ENCODE measurements at regions not wholly inside any gene's neighbourhood (a gene's known extent, or its start where the extent isn't known, plus 50 kb on each side); places are given as distances from the start of the nearest gene placed in this dataset.

DNA sequence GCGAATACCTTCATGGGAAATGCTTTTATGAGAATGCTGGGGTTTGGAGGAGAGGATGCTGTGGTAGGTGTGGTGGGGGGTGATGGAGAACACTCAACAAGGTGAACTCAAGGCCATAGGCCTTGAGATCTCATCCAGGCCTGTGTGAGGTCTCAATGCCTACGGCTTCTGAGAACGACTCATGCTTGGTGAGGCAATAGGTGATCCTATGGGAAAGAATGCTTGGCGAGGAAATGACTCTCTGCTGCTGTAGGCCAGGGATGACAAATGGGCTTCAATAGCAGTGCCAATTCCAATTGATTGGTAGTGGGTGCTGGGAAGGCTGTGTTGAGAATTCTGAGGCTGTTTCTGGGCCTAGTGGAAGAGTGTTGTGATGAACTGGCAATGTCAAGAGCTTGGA, 280.2 kb upstream of the CLINT1 start:
- no peak for DNase-seq (ENCODE audit: extremely low read depth, low read depth, low spot score)

DNA sequence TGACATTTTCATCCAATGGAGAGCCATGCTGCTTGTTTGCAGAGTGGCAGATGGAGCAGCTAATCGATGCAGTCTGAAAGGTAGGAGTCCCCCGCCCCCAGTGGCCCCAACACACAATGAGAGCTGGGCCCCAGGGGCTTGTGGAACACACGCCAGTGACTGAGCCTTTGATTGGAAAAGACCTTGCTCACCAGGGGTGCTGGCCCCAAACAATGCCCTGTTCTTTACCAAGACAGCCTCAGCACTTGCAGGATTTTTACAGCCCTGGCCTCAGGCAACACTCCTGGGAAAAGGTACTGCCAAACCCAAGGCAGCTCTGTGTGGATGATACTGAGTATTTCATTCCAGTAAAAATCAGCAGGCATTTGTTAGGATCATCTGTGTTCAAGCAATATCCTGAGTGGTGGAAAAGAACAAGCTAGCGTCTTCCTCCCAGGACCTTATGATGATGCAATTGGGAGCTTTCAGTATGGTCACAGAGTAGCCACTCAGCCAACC, 276.8 kb upstream of the CLINT1 start:
- no peak for DNase-seq (ENCODE audit: extremely low read depth, low read depth, low spot score)

DNA sequence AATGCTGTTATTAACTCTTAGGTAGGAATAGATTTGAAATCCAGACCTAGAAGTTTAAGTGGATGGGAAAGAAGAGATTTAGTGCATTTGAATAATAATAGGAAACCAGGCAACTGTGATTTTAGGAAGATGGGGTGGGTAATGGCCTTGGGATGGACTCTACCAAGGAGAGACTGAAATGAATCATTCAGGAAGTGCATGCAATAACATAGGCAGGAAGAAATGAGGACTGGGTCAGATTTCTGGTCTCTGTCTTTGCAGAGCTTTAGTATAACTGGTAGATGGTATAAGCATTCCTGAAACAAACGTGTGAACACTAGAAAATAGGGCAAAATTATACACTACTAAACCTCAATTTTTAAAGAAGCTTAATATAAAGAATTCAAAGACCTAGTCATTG, 274.4 kb upstream of the CLINT1 start:
- no peak for DNase-seq (ENCODE audit: extremely low read depth, low read depth, low spot score)

DNA sequence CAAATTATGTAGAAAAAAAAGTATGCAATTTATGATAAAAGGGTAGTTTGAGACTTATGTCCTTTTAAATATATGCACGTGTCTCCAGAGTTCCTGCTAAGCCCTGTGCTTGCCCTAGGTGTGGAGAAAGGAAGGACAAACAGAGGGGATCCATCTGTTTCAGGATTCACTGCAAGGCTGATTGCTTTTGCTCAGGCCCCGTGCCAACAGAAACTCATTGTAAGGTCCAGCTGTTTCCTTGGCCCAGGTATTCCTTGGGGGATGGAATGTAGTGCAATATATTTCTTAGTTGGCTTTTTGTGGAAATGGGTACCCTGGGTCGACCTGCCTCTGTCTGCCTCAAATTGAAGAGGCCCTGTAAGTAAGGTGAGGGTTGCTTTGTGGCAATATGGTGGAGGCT, 268.6 kb upstream of the CLINT1 start:
- no peak for DNase-seq (ENCODE audit: extremely low read depth, low read depth, low spot score)

DNA sequence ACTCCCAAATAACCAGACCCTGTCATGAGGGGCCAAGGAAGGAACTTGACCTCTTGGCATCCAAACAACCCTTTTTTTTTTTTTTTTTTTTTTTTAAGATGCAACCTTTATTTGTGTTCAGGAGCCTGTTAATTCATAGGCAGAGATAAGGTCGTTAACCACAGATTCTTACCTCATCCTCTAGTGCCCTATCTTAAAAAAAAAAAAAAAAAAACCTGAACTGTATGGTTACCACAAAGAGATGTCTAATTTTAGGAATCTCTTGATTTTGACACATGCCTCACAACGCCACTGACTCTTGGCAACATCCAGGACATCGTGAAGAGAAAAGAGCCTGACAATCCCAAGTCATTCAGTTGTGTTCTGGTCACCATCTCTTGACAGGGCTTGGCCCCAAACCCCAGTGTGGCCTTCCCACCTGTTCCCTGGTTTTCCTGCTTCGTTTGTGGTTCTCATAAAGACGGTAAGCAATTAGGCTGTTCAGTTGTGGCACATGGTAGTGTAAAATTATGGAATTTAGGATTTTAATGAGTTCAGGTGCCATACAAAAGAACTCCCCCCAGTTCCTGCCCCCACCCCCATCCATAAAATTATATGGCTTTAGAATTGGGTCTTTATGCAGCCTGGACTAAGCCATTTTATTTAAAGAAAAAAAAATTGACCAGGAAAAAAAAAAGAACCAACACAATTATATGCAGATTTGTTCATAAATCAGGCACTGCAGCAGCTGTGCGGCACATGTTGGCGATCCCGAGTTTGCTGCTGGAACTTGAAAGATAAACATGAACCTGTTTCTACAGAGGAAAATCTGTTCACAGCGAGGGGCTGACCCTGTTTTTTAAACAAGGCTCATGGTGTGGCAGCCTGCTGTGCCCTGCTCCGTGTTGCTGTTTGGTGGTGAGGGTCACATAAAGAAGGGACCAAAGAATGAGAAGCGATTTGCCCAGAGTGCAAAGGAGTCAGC, 267.8 kb upstream of the CLINT1 start:
- no peak for DNase-seq (ENCODE audit: extremely low read depth, low read depth, low spot score)

- no peak for DNase-seq (ENCODE audit: extremely low read depth, low read depth, low spot score)
Measured at GRCh38 chr5:158124606-158125316, 265.8 kb upstream of the CLINT1 start.

DNA sequence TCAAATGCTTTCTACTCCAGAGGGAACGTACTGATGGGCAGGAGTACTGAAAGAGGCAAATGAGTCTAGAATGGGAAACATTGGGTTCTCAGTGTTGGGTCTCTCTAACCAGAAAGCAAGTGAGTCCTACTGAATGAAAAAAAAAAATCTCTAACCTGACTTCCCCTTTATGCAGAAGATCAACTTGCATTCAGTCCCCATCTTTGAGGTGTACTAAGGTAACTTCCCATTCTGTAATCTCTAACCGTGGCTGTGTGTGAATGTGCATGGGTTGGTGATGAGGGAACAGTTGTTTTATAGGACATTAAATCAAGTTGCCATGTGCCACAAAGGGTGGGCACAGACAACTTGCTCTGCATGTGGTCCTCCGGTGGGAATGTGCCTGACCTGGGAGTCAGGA, 264.6 kb upstream of the CLINT1 start:
- DNase-seq (ENCODE audit: extremely low read depth, low read depth, low spot score), result no peak

- DNase-seq (ENCODE audit: extremely low read depth, low read depth, low spot score), result no peak
Measured at GRCh38 chr5:158121678-158122077, 262.7 kb upstream of the CLINT1 start.

DNA sequence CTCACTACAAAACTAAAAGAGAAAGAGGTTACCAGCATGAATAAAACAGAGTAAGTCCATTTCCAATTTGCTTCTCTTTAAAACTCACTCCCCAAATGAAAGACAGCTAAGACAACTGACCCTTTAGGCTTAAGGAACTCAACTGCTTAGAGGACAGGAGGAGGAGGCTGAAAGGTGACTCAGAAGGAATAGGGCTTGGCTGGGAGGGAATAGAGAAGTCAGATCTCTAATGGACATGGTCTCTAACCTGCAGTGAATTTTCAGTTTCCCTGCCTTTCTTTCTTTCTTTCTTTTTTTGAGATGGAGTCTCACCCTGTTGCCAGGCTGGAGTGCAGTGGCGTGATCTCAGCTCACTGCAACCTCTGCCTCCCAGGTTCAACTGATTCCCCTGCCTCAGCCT, 261.8 kb upstream of the CLINT1 start:
- DNase-seq (ENCODE audit: extremely low read depth, low read depth, low spot score), result no peak

DNA sequence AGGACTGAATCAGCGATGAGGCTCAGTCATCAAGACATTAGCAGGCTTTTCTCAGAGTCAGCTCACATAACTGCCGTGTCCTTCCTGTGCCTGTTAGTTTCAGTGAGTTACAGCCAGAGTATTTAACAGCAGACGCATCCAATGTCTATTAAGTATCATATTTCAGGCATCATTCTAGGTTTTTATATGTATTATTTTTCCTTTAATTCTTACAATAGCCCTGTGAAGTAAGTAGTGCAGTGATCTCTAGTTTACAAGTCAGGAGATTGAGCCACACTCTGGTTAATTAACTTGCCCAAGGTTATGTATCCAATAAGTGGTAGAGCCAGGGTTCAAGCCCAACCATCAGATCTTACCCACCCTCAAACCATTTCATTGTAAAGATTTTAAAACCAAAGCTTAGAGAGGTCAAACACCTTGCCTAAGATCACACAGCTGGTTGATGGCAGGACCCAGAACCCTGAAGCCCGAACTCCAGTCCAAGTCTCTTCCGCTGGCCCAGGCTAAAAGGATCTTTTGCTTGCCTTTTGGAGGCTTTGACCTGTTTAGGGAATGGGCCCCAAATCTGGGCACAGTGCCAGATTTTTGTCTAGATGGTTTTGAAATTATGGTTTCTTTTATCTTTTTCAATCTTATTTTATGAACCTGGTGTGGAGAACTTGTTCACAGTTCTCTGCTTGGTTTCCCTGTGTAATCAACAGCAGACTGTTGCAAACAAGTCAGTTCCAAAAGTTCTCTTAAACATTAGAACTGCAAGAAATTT, 261.2 kb upstream of the CLINT1 start:
- DNase-seq (ENCODE audit: extremely low read depth, low read depth, low spot score), result no peak

GRCh38 chr5:158117467-158118160, 258.7 kb upstream of the CLINT1 start:
- no peak for DNase-seq (ENCODE audit: extremely low read depth, low read depth, low spot score)

- DNase-seq (ENCODE audit: extremely low read depth, low read depth, low spot score), result no peak
Measured at GRCh38 chr5:158116965-158117364, 258.0 kb upstream of the CLINT1 start.

GRCh38 chr5:158115468-158115867, 256.5 kb upstream of the CLINT1 start:
- DNase-seq (ENCODE audit: extremely low read depth, low read depth, low spot score), result no peak

DNA sequence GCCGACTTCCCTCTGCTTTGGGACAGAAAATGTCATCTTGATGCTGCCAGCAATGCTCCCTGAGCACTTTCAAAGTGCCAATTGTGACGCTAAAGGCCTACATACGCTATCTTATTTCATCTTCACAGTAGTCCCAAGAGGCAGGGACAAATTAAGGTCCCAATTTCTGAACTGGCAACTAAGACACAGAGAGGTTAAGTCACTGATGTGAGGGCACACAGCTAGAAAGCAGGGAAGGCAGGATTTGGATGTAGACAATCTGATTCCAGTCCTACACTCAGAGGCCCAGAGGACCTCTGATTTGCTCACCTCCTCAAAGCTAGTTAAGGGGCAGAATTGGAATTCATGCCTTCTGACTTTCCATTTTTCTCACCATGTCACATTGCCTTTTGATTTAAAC, 249.2 kb upstream of the CLINT1 start:
- no peak for DNase-seq (ENCODE audit: extremely low read depth, low read depth, low spot score)

DNA sequence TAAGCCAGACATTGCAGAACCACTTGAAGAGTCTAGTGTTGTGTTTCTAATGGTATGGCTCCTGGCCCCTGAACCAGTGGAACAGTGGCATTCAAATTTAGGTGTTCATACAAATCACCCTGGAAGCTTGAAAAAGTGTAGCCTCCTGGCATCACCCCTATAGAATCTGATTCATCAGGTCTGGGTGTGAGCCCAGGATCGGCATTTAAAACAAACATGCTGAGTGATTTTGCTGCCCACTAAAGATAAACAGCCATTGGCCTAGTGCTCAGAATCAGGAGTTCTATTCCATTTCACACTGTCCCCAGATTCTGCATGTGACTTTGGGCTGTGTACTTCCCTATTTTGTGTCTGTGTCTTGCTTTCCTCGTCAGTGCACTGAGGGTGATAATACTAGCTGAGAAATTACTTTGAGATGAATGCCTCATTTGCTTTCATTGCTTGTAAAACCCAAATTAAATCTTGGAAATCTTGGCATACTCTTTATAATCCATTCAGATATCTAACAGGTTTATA, 241.5 kb upstream of the CLINT1 start:
- no peak for DNase-seq (ENCODE audit: extremely low read depth, low read depth, low spot score)

- no peak for DNase-seq (ENCODE audit: extremely low read depth, low read depth, low spot score)
Measured at GRCh38 chr5:158099571-158100105, 240.7 kb upstream of the CLINT1 start.

- DNase-seq (ENCODE audit: extremely low read depth, low read depth, low spot score), result no peak
Measured at GRCh38 chr5:158096835-158097234, 237.9 kb upstream of the CLINT1 start.

- no peak for DNase-seq (ENCODE audit: extremely low read depth, low read depth, low spot score)
Measured at GRCh38 chr5:158086856-158087255, 227.9 kb upstream of the CLINT1 start.

DNA sequence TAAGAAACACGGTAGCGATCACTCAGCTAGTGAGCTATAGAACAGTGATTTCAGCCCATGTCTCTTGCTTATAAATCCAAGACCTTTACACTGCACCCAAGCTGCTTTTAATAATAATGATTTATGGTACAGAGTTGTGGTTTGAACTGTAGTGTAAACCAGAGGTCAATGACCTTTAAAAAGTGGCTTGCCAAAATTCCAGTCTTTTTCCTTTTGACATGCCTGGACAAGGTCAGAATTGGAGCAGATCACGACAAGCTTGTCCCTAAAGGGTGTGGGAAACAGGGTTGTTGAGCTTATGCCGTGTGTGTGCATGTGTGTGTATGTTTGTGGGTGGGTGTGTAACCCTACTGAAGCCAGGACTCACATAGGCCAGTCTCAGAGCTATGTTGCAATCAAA, 225.3 kb upstream of the CLINT1 start:
- DNase-seq (ENCODE audit: extremely low read depth, low read depth, low spot score), result no peak

- DNase-seq (ENCODE audit: extremely low read depth, low read depth, low spot score), result no peak
Measured at GRCh38 chr5:158082696-158083287, 223.8 kb upstream of the CLINT1 start.

Data from glomerular endothelial cell (primary cell).